T follicular helper cell (primary cell): ENCODE measurements at regions not wholly inside any gene's neighbourhood (a gene's known extent, or its start where the extent isn't known, plus 50 kb on each side); places are given as distances from the start of the nearest gene placed in this dataset.

Experiments used
- DNase-seq: peaks from one replicate; pipeline ENCODE4 v3.0.0-alpha.2; 2020; ENCODE audit warnings: low read depth

DNA sequence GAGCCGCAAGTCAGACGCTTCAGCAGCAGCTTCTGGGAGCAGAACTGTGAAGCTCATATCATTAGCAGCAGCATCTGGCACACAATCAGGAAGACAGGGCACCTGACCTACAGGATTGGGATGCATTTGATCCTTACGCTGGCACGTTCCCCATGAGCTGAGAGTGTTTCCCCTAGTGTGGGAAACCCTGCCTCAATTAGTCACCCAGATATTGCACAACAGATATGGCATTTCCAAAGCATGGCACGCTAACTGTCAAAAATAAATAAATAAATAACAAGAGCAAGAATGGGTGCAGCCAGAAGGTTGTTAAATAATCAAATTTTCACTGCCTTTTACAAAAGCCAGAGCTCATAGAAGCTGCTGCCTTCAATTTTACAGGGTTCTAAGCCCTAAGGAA lies 189.6 kb upstream of the THBS1 start:
- DNase-seq, result no peak

DNA sequence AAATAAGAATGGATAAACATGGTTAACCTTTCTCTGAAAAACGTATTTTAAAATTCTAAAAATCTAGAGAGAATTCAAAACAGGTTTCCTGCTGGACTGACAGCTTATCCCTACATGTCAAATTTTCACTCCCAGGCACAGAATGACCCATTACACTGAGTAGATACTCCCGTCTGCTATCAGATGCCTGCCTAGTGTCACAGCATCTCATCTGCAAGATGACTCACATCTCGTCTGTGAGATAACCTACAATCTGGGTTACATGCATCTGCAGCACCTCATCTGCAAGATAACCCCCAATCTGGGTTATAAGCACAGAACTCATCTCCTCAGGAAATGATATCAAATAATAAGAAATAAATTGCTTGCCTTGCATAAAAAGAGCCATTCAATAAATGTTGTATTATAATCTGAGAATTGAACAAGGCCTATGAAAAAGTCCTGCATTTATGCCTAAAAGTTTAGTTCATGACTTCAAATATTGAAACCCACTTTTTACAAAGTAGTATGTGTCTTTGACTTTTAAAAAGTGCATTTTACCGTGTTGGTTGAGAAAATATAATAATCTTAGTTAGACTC lies 188.3 kb upstream of the THBS1 start:
- DNase-seq, result no peak

DNA sequence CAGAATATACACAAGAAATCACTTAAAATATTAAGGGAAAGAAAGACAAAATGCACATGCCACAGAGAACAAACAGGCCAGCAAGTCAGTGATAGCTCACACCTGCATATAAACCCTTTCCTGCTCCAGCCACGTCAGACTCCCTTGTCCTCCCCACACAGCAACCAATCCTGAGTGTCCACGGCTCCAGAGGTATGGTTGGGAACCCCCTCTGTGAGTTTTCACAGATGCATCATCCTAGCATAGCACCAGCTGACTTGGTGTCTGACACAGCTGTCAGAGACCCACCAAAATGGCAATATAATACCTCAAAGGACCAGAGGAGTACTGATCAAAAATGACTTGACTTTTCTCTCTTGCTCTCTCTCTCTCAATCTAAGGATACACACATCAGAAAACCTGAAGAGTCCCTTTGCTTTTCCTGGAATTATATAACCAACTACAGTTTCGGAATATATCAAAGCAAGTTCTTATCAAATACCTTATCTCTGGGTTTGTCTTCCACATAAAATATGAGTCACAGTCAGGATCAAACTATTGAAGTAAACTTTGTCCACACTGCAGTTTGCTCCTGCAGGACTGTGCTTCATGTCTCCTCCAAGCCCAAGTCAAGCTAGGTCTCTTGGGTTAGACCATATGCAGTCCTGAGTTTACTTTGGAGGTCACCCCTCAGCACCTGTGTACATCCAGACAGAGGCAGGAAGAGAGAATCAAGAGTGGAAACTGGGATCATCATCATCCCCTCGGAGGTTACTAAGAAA lies 187.1 kb upstream of the THBS1 start:
- no peak for DNase-seq

DNA sequence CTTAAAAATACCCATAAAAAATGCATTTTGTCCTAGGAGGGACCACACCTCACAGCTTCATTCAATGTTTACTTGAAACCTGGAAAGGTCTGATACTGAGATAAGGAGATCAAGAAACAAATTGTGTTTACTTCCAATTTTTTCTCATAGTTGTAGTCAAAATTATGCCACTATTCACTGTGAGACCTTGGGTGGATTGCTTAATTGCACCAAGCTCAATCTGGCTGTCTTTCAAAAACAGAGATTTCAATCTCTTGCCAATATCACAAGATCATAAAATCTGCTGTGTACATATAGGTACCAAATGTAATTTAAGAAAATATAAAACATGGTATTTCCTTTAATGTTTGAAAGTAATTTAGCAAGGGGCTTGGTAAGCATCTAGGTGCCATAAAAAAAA lies 186.4 kb upstream of the THBS1 start:
- DNase-seq, result no peak

DNA sequence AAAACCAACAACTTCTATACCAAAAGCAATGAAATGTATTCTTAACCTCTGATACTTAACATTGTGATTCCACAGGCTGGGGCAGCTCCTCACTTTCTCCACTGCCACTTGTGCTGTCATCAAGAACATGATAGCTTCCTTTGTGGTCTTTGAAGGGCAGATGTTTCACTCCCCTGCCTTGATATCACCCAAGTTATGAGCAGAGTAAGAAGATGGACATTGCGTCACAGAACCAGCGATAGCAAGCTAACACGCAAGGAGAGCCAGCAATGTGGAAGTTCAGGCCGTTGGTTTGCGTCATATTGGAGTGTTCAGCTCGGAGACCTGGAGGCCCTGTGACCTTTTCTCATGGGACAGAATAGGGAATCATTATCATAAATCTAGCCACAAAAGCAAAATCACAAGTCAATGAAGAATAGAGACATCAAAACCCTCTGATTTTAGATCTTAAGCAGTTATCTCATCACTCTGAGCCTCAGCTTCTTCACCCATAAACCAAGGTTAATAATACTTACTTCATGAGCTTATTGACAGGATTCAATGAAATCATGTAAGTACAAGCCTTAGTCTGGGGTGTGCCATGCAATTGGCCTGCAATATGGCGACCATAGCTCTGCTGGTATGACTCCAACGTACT lies 183.8 kb upstream of the THBS1 start:
- no peak for DNase-seq

DNA sequence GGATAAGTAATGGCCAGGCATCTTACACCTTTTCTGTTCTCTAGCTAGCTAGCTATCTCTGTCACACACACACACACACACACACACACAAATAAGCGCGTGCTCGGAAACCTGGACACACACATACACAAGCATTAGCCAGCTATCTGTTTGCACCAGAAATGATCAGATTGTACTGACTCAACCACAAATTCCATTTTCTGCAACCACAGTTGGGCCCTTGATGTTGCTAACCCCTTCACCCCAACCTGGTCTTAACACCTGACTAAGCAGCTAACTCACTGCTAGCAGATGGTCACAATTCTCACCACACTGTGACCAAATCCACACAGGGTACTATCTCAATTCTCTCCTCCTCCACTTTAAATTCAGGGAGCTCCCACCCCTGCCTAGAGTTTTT lies 183.0 kb upstream of the THBS1 start:
- DNase-seq, result no peak

DNA sequence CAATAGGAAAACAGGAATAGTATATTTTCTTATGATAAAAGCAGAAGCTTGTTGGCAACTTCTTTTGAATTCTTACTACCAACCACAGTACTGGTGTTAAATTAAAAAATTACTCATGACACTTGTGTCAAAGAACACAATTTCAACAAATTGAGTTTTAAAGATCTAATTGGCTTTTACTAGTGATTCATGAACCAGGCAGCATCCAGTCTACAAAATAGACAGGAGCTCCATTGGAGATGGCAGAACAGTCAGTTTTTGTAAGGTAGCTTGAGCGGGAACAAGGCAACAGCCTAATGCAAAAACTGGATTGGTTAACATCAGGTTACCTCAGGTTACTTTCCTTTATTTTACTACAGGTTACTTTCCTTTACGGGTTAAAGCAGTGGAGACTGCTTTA lies 181.3 kb upstream of the THBS1 start:
- no peak for DNase-seq

DNA sequence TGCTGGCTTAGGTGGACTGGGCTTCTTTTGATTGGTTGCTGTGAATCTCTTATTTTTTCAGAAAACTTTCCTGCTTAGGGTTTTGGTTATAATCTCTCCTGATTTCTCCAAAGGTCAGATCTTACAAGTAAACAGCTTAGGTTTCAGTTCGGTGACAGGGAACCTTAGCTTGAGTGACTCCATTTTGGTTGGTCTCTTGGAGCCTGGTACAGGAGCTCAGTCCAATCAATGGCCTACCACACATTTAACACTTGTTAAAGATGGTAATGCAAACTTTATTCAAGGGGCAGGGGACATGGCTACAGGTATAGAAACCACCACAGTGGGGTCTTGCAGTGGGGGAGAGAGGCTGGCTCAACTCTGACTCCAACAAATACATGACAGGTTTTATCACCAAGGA lies 180.9 kb upstream of the THBS1 start:
- no peak for DNase-seq

DNA sequence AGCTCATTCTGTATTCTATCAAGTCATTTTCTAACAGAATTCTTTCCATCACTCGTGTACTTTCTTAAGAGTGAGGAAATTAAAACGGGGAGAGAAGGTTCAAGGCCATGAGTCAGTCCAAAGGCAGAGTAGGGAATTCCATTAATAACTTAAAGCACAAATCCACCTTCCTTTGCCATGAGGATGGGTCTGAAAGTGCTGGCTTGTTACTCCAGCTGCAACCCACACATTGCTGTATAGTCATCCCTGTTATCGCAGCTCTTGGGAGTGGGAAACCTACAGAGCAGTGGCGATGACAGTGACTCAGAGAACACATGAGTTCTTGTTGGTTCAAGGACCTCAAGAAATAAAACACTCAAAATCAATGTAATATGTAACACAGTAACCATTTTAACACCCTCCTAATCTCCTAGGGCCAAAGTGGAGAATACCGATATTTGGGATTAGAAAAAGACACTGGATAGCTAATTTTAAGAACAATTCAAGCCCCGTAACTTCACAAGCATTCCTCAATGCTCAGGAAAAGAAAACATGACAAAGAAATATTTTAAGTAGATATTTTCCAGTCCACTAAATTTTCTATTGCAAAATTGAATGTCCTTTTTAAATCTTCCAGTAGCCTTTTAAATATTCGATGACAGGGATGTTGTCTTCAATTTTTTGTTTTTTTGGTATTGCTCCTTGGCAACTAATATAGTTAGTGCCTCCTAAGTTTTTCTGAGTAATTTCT lies 179.9 kb upstream of the THBS1 start:
- DNase-seq, result no peak

DNA sequence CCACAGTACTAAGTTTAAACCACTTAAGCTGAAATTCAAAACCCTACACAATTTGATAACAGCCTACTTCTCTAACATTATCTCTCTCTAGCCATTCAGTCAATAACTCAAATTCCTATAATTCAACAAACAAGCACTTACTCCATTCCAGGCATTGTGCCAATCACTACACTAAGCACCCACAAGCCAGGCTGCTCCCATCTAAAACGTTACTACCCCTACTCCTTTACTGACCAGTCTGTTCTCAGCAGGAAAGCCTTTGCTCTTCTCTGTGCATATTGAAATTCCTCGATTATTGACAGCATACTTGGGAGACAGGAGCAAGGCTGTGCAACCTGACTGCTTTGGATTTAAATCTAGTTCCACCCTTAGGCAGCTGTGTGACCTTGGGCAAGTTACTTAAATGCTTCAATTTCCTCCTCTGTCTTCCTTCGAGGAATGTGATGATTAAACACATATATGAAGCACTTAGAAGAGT lies 177.2 kb upstream of the THBS1 start:
- DNase-seq, result no peak

DNA sequence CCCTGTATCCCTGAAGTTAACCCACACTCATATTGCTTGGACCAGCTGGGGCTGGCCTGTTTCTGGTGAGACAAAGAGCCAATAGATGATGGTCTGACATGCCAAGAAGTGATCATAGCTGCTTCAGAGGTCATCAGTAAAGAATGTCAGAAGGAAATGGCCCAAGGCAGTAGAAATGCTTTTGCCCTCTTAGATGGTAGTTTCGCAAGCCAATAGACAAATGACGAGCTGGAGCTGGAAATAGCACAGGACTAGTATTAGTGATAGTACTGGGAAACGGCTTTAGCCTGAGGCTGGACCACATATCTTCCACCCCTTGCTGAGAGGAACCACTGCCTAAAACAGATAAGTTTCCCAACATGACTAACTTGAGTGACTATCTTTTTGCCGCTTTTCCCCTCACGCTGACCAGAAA lies 176.1 kb upstream of the THBS1 start:
- no peak for DNase-seq

DNA sequence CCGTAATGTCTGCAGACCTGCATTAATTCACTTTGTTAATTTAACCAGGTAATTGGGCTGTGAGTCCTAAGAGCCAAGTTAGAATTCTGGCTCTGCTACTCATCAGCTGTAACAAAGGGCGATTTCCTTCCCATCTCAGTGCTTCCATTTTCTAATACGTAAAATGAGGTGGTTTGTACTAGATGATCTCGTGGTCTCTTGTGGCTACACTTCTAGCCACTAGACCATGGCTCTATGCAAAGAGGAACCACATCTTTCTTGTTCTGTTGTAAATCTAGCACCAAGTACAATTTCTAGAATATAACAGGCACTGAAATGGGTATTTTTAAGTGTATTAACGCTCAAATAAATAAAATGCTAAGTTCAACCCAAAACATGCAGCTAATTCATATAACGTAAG lies 174.4 kb upstream of the THBS1 start:
- no peak for DNase-seq

DNA sequence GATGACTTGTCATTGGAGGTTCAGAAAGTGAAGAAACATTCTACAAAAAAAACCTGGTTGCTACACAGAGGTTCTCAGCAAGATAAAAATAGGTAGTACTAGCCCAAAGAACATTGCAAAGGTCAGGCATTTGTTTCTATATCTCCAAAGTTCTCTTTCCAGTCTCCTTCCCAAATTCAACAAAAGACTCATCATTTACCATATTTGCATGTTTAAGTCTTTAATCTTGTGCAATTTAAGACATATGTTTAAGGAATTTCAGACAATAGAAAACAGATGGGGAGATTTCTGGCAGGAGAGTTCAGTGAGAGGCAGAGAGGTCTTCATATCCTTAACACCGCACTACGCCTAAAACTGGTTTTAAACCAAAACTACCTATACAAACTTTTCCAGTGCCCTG lies 173.8 kb upstream of the THBS1 start:
- no peak for DNase-seq

DNA sequence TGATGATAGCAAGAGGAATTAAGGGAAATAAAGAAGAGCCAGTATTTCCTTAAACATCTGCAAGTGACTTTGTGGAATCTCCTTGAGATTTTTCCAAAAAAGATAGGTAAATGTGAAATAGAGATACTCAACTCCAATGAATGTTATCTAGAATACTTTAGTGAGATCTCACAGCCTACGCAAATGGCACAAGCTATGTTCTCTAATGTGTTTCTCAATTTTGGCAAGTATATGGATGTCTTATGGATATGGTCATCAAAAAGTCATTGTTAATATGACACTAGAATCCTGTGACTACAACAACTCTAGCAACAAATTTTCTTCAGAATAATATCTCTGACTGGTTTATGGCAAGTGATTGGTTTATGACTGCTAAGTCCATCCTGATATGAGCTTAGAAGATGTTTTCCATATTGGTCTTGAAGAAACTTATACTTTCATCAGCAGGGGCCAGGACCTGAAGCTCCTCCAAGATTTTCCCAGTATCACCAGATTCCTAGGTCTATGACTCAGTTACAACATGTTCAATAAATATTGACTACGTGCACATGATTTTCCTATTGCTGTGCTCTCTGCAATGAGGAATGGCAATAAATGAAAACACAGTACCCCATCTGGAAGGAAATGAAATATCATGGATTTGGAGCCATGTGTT lies 170.9 kb upstream of the THBS1 start:
- no peak for DNase-seq

DNA sequence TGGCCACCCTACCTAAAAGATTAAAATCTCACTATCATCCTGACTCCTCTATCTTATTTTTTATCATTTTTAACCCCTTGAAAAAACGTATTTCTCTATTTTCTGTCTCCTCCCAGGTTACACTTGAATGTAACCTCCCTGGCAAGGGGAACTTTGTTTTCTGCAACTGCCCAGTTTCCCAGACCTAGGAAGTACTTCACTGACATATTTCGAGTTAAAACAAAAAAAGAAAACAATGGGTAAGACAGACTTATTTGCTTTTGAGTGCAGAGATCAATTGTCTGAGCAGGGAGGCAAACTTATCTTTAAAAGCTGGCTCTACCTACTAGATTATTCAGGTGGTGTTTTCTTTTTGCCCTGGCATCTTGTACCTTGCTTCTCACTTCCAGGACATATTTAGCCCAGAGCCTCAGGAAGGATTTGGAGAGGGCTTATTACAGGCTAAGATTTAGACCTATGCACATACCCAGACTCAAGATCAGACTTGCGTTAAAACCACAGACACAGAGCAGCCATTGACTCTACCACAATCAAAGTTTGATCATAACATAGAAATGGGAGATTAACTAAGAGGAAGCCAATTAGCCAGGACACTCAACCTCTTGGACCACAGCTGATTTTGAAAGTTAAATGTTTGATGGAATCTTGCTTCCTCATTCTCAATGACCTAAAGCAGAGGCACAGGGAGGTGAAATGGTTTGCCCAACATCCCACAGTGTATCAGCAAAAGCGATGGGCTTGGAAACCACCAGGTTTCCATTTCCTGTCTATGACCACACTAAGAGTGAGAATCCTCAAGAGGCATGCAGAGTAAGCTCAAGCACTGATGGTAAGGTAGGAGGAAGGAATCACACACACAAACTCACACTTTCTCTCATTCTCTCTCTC lies 169.5 kb upstream of the THBS1 start:
- DNase-seq, result no peak

DNA sequence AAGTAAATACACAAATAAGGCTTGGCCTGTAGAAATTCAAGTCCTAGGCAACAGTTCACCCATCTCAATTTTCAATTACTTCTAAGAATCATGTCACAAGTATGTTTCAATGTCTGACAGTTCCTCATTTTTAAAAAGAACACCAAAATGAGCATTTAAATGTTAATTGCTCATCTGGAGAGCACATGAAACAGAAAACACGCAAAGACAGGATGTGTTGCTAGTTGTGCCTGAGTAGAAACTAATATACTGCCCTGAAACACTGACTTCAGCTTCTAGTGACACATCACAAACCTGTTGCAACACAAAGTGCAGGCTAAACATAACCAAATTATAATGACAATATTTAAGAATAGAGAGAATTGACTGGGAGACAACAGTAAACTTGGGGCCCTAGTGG lies 167.3 kb upstream of the THBS1 start:
- DNase-seq, result no peak

DNA sequence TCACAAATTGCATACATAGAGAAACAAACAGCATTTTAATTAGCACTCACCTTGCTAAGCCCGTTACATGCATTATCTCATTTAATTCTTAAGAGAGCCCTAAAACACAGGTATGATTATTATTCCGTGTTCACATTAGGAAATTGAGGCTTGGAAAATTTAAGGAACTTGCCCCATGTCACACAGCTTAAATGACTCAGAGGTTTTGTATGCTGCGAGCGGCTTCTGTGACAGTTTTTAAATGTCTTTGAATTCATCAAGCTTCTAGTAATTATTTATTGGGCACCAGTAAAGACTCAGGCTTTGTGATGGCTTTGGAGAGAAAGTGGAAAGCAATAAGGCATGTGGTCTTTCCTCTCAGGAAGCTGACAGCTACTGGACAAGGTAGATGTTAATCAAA lies 166.7 kb upstream of the THBS1 start:
- DNase-seq, result no peak

DNA sequence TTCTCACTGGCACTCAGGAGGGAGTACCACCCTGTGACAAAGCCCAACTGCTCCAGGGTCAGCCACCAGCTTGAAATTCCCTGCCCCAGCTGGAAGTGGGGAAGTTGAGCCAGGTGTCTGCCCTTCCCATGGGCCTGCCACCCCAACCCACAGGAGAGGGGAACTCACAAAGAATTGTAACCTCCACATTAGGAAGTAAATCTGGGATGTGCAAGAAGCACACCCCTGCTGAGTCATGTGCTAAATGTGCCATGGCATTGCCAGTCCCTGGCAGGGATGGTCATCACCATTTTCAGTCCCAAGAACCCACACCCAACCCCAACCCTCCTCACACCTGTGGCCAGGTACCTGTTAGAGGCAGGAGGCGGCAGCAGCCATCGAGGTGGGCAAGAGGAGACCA lies 165.2 kb upstream of the THBS1 start:
- DNase-seq, result no peak

DNA sequence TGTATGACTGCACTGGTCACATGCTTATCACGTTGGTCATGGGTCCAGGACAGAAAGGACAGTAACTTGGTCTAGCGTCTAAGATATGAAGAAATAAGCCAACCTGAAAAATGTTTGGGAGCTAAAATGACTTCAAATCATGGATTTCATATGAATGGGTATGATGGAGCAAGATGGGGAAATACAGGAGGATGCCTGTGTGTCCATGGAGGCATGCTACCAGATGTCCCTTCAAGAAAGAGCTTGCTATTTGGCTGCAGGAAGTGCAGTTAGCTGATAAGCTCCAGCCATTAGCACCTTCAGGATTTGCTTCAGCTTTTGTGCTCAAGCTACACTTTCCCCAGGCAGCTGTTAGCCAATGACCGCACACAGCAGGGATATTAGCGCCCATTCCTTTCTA lies 164.6 kb upstream of the THBS1 start:
- DNase-seq, result no peak

DNA sequence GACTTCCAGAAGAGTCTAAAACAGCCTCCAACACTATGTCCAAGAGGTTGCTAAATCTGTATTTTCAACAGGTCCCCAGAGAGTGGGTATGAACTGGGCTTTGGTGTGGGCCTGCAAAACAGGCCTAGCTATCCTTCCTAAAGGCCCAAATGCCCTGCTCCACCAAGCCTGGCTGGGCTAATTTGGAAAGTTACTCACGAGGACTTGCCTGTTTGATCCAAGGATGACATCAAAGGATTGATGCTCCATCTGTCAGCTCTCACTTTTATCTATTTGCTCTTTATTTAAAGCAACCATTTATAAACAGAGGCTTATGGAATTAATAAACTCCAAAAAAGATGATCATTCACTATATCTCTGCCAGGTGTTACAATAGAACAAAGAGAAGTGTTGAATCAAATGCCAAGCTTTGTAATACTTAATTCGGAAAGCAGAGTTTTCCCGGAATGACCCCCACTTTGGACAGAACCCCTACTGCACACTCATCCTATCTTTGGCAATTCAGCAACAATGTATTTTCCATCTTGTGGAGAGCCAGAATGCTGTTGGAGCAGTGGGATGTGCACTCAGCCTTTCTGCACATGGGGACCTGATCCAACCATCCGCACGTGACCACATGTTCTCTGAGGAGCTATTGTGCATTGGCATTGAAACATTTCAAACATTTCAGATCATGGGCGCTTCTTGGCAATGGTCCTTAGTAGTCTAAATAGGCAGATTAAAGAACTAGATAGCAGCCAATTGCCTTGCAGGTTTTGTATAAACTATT lies 163.3 kb upstream of the THBS1 start:
- no peak for DNase-seq
